ENCODE measurements at regions not wholly inside any gene's neighbourhood (a gene's known extent, or its start where the extent isn't known, plus 50 kb on each side); places are given as distances from the start of the nearest gene placed in this dataset.

DNA sequence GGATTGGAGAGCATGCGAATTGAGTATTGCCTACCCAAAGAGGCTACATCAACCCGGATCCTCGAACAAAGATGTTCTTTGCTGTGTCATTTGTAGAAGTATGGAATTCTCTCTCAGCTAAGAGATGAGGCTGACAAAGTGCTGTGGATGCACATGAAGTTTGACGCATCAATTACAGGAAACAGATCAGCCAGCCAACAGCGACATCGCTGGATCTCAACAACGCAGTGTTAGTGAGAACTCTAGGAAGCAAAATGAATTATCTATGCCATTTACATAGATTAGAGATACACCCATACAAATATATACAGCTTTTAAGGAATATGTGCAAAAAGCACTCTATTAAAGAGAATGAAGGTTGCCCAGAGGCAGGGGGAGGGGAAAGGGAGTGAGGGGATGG lies 160.6 kb upstream of the RGMA start:
- DNase-seq, result no peak

DNA sequence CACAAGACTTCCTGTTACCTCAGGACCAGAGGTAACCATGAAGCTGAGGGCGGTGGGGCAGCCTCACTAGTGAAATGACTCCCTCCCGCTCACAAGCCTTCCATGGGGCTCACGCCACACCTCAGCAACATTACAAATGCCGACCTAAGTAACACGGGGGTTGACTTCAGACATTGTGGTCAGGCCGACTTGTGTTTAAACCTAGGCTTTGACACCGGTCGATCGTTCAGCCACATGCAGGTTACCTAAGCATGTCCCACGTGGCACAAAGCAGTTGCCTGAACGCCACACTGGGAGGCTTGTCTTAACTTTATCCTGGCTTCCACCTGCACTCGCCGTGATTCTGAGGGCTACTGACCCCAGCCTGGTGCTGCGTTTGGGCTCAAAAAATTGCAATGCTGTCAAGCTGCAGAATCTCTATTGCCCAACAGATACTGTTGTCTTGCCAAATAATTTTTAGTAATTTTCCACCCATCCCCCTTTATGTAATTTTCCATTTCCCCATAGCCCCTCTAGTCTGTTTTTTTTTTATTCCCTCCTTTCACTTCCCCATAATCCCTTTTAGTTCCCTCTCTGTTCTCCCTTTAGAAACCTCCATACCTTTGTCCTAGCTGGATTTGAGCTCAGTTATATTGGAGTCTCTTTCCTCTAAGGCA lies 158.6 kb upstream of the RGMA start:
- DNase-seq, result no peak

DNA sequence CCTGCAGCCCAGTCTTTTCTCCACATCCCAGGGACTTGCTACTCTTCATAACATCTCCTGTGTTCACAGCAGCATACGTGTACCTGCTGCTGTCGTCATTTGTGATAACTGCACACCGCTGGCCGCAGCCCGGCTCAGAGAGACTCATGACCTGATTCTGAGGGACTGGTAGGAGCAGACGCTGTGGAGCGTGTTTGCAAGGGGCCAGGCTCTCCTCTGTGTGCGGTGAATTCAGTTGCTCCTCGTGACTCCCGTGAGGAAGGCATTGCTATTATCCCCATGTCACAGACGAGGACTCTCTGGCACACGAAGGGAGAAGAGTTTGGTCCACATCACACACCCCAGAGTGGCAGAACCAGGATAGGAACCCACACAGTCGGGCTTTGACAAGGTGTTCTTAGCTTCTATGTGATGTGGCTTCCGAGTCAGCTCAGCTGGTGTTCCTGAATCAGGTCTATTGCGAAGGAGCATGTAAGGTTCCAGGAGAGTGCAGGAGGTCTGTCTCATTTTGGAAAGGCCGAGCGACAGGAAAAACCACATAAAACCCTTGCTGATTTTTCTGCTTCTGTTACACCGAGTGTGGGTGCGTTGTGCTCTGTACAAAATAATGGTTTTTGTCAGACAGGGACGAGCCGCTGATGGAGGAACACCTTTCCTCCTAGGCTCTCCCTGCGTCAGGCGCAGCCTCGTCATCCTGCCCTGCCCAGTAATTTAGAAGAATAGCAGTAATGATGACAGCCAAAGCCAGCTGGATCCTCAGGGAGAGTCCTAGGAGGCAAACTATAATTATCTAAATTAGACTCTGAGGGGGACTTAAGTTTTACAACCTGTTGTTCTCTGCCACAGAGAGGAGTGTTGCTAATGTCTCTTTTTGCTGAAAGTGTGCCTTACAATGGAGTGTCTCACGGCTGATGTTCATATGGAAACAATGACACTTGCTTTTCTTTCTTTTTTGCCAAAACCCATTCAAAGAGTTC lies 157.5 kb upstream of the RGMA start:
- no peak for DNase-seq

DNA sequence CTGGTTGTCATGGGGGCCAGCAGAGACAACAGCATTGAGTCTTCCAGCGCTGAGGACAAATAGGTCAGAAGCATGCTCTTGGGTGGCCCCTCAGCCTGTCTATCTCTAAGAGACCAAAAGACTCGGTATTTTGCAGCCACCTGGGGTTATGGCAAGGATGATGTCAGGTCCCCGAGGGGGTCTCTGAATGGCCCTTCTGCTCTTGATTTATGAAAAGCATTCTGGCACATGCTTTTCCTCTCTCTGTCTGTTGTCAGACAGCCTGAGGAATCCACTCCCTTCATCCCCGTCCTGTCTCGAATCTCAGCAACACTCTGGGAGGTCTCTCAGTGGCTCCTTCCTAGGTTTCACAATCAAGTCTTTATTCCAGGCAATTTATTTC lies 156.6 kb upstream of the RGMA start:
- DNase-seq, result no peak

DNA sequence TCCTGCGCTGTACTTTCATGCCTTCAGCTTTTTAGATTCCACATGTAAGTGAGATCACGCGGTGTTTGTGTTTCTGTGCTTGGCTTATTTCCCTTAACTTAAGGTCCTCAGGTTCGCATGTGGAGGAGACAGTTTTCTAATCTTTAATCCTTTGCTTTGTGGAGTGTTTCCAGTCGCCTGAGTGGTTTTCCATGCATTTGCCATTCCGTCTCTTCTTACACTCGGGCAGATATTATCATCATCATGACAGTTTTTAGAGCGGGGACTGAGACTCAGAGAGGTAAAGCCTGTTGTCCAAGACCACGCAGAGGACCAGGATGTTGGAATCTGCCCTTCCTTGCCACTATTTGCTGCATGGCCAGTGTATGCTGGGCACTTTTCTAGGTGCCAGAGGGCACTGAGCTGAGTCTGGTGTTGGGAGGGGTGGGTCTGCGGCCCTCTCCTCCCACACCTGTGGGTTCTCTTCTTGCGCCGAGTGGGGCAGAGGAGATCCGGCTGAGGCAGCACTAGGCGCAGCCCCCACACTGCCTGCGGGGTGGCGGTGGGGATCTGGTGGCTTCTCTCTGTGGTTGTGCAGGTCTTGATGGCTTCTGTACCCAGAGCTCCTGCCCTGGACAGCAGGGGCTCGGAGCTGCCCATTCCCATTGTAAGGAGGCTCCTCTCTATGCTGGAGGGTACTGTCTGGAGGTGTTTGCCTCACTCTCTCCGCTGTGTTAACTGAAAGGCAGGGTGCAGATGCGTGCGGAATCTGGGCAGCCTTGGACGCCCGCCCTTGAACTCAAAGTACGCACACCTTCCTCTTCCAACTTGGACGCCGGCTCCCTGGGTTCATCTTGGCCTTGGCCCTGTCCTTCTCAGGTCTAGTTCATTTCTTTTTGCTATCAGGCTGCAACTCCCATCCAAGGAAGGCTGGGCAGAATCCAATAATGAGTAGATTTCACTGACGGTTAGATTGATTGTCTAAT lies 156.0 kb upstream of the RGMA start:
- DNase-seq, result no peak

DNA sequence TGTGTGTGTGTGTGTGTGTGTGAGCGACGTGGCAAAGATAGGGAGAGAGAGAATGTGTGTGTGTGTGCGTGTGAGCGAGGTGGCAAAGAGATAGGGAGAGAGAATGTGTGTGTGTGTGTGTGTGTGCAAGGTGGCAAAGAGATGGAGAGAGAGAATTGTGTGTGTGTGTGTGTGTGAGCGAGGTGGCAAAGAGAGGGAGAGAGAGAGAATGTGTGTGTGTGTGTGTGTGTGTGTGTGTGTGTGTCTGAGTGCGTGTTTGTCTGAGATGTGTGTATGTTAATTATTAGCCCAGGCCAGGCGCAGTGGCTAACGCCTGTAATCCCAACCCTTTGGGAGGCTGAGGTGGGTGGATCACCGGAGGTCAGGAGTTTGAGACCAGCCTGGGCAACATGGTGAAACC lies 154.6 kb upstream of the RGMA start:
- DNase-seq, result no peak

DNA sequence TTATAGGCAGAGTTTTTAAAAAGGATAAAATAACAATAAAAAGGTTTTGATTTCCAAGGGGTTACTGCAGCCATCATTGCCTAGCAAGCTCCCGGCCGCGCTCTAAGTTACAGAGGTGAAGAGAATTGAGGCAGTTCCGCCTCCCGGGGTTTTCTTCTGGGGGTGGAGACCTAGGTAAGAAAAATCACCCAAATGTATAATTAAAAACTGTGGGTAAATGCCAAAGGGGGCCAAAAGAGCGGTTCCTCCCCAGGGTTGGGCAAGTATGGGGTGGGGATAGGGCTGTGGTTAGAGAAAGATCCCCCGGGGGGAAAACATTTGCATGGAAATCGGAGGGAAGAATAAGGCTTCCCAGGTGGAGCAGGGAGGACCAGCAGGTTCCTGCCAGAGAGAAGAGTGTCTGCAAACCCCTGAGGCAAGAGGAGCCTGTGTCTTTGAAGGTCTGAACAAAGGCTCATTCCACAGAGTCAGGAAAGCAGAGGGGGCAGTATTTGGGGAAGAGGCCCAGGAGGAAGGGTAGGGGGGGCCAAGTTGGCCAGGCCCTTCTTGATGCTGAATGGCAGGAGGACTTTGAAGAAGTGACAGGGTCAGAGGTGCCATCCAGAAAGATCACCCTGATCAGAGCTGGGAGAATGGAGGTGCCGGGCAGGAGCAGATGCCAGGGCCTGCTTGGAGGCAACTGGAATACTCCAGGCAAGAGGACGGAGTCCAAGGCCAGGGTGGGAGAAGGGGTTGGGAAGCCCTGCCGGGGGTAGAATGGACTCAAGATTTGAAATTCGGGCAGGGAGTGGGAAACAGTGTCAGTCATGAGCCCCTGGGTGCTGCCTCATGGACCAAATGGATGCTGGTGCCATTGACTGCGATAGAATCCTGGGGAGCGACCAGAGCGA lies 152.9 kb upstream of the RGMA start:
- no peak for DNase-seq

DNA sequence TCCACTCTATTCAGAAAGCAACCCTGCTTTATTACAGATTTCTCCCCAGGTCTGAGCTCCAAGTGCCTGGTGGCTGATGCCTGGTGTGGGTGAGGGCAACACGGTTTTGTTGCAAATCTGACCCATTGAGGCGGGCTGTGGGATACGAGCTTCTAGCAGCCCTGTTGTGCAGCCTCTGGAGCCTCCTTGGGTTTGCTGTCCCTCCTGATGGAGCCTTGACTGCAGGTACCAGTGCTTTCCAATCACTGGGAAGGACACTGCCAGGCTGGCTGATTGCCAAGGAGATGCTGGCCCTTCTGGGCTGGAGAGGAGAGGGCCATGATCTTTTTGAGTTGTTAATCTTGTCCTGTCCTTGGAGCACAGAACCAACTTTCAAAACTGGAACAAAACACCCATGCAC lies 151.0 kb upstream of the RGMA start:
- DNase-seq, result no peak

DNA sequence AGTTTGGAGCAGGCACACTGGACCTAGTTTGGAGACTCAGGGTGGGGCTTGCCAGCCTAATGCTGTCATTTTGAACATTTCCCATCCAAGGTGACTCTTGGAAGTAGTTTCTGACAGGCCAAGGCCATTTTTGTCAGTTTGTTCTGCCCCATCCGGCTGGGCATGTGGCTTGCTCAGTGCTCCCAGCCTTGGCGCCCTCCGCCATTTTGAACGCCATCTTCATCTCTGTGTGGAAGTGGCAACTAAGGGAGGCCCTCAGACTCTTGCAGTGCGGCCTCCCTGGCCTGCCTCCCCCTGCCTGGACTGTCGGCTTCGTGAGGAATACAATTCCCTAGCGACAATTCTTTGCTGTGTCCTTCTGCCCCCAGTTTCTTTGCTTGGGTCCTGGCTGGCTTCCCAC lies 150.6 kb upstream of the RGMA start:
- no peak for DNase-seq

DNA sequence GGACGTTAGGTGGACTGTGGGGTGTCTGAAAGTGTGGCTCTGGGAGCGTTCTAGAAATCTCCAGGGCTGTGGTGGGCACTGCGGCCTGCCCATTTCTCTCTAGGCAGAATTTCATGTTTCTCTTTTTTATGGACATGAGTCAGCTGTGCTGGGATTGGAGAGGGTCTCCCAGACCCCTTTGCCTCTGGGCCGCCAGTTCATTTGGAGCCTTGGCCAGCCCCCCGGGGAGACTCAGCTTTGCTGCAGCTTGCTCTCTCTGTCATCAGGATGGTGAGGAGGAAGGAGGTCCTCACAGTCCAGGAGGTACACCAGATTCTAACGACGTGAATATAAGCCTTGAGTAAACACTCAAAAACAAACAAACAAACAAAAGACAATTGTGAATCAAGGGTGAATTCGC lies 149.6 kb upstream of the RGMA start:
- no peak for DNase-seq

DNA sequence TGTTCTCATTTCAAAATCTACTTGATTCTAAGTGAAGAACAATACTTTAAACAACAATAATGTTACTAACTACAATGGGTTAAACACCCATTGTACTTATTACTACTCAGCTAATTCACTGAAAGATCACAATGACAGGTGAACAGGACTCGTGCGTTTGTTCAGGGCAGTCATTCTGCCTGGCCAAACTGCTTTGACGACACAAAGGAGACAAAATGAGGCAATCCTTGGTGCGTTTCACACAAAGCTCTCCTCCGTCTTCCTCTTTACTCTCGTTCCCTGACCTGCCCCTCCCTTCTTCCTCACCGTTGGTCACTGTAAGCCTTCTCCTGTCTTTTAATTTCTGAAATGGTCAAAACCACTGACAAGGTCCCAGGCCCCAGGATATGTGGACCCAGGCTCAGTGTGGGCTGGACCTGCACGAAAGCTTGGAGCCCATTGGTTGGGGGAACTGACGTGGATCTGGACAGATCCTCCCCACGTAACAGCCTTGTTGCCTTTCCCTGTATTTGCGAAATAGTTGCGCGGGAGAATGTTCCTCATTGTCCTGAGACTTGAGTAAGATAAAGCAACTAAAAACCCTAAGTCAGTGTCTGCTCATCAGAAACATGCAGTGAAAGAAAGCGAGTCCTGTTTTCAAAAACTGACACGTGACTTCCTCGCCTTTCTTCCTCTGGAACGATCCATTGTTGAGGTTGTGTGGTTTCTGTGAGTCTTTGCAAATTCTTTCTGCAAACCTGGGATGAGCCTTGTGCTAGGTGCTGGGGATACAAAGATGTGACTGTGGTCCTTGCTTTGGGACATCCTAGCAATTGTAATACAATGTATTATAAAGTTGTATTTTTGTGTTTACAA lies 147.1 kb upstream of the RGMA start:
- DNase-seq, result no peak

DNA sequence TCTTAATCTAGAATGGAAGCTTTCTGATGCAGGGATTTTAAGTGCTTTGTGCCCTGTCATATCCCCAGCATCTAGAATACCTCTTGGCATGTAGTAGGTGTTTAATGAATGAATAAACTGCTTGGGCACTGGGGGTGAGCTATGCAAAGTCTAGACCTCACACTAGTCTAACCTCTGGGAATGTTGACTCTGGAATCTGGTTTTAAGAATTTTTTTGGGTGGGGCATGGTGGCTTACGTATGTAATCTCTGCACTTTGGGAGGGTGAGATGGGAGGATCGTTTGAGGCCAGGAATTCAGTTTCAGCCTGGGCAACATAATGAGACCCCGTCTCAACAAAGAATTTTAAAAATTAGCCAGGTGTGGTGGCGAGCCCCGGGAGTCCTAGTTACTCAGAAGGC lies 146.3 kb upstream of the RGMA start:
- no peak for DNase-seq

DNA sequence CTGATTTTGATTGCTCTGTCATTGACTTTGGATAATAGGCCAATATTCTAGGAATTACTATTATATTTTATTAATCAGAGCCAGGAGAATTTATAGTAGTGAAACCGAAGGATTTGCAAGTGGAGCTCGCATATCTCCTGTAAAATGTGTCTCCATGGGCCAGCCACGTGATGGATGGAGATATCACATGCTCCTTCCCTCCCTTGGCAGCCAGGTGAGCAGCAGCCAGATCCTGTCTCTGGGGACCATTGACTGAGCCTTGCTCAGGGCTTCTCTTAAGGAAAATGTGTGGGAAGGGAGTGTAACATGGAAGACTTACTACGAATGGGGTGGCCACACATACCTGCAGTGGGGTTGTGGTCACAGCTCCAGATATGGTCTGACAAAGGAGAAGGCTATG lies 144.7 kb upstream of the RGMA start:
- DNase-seq, result no peak

DNA sequence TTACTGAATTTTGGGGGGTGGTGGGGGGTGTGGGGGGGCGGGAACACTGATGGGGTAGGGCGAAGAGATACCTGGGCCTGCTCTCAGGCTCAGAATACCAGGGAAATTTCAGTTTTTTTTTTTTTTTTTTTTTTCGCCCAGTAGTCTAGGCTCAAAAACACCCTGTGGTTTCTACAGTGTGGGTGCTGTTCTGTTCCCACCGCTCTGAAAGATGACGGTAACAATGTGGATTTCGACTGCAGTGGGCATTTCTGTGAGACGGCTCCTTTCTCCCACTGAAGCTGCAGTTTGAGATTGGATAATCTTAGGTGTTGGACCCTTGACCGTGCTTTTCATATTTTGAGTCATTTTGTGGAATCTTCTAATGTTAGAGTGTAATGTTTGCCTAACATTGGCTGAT lies 143.8 kb upstream of the RGMA start:
- no peak for DNase-seq

DNA sequence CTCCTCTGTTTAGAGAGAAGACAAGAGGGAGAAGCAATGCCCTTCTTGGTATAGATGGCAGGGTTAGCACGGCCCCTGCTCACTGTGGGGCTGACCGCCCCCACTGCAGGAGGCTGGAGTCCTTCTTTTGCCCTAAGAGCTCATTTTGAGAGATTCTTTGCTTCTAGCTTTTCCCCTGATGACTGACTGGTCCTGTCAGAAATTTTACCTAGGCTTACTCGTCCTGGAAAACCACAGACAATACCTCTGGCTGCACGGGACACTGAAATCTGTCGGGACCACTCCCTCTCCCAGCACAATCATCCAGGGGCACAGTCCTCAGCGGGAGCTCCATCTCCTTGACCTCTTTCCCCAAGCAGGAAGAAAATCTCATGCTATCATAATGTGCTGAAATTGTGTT lies 143.0 kb upstream of the RGMA start:
- no peak for DNase-seq

DNA sequence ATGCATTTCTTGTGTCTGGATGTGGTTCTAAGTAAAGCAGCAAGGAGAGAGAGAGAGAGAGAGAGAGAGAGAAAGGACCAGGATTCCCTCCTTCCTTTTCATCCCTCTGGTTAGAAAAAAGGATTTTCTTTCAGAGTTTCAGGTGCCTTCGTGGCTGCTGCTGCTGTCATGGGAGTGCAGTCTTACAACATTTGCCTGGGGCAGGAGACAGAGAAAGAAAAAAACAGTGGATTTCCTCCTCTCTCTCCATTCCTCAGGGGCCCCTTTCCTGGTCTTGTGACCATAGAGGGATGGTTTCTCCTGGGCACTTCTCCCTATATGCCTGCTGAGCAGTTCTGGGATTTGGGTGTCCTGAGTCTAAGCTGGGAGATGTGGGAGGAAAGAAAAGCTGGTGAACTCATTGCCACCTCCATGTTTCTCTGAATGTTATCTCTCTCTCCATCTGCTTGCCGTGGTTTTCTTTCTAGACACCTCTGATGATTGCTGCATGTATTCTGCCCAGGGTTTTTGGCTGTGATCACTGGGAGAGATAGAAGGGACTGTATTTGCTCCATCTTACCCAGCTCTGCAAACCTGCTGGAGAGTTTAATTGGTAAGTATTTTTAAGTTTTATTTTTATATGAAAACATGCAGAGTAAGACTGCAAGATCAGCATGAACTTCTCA lies 142.4 kb upstream of the RGMA start:
- no peak for DNase-seq

DNA sequence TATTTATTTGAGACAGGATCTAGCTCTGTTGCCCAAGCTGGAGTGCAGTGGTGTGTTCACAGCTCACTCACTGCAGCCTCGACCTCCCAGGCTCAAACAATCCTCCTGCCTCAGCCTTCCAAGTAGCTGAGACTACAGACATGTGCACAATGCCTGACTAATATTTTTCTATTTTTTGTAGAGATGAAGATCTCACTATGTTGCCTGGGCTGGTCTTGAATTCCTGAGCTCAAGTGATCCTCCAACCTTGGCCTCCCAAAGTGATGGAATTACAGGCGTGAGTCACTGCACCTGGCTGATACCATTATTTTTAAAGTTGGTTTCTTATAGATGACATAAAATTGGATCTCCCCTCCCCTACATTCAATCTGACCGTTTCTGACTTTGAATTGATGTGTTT lies 139.5 kb upstream of the RGMA start:
- DNase-seq, result no peak

DNA sequence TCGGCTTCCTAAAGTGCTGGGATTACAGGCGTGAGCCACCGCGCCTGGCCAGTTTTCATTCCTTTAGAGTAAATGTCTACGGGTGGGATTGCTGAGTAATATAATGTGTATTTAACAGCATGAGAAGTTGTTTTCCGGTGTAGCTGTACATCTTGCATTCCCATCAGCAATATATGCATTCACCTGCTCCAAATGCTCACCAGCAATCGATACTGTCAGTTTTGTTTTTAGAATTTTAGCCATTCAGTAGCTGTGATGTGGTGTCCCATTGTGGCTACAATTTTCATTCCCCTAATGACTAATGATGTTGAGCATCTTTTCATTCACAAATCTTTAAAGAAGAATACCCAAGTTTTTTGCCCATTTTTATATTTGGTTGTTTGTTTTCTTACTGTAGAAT lies 134.8 kb upstream of the RGMA start:
- no peak for DNase-seq

DNA sequence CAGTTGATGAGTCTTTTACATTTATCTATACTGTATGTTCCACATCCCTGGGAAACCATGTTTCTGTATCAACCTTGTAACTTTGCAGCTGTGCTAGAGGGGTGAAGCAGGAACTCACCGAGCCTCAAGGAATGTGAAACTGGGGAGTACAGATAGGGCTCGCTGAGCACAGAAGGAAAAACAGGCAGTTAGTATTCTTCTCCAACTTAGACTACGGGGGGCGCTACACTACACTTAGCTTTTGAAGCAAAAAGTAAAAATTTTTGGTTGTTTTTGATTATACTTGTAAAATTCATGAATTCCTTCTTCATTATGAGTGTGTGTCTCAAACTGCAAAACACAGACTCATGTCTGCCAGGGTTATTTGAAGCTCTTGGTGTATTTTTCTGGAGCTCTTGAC lies 132.7 kb upstream of the RGMA start:
- no peak for DNase-seq

DNA sequence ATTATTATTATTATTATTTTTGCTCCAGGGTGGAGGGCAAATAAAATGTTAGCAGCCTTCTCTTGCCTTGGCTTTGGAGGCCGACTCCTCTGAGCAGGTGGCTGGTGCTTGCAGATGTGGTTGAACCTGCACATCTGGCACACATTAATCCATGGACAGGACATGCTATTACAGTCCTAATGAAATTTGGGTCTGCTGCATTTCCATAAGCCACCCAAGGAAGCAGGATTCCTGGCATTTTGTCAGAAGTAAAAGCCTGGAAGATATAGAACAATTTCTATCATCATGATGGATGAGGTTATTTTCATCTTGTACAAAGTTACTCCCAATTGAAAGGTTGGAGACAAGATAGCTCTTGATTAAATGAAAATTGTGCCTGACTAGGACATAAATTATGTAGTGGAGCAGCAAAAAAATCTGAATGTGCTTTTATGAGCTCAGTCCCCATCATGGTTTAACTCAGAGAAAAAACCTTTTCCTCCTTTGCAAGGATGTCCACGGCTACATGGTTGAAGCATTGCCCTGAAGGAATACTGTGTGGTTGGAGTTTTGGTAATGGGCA lies 130.9 kb upstream of the RGMA start:
- DNase-seq, result no peak

Measured in CD4-positive, alpha-beta T cell treated with Interleukin-10 for 1 hour (primary cell).